Breast epithelium (tissue), 3 donors: ENCODE measurements at regions not wholly inside any gene's neighbourhood (a gene's known extent, or its start where the extent isn't known, plus 50 kb on each side); places are given as distances from the start of the nearest gene placed in this dataset.

Experiments used
- CTCF ChIP-seq, 3 donors: fragments of 450-650 bp; IDR thresholded peaks; one replicate each; pipeline ENCODE4 v1.5.1; 2016 to 2017; ENCODE audit warnings: antibody characterized with exemption in 3 of 3, mild to moderate bottlenecking in 3 of 3, moderate library complexity in 3 of 3
- POLR2A ChIP-seq: fragments of 450-650 bp; IDR thresholded peaks from one replicate; pipeline ENCODE4 v1.6.1; 2016; ENCODE audit warnings: antibody characterized with exemption, mild to moderate bottlenecking, moderate library complexity
- POLR2AphosphoS5 ChIP-seq, 3 donors: sonication (generic); formaldehyde crosslinking; IDR thresholded peaks; one replicate each; pipeline ENCODE4 v1.6.1; 2017; ENCODE audit warnings: antibody characterized with exemption in 3 of 3

- TF ChIP-seq CTCF (IDR thresholded peaks at IDR 0.05) (no peak), POLR2AphosphoS5 (IDR thresholded peaks at IDR 0.05) (no peak), POLR2A (no peak)
These were observed 141.2 kb downstream of the LURAP1L start for GRCh38 chr9:12916042-12916441.
